HG03469 (cell line): ENCODE measurements at regions not wholly inside any gene's neighbourhood (a gene's known extent, or its start where the extent isn't known, plus 50 kb on each side); places are given as distances from the start of the nearest gene placed in this dataset.

Experiments
- ATAC-seq: cut with Tn5 transposase; IDR thresholded peaks from one replicate; pipeline ENCODE4 v1.9.1; 2021; ENCODE audit warnings: mild to moderate bottlenecking, moderate library complexity, moderate number of reproducible peaks; ENCODE audit not compliant: unreplicated experiment

DNA sequence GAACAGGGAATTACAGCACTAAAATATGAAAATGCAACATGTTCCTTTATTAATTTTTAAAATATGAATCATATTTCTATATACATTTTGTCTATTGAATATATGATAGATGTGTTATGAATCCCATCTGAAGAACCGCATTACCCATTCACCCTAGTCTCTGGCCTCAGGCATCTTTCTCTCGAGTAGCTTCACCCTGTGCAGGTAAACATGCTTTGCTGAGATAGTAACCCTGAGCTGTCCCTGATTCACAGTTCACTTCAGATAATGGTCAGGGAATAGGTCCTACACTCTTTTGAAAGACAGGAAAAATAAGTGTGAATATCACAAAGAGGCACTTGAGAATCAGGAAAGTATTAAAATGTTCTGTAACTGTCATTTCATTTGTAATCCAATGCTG is 766.8 kb downstream of the IRX1 start:
- no peak for ATAC-seq

DNA sequence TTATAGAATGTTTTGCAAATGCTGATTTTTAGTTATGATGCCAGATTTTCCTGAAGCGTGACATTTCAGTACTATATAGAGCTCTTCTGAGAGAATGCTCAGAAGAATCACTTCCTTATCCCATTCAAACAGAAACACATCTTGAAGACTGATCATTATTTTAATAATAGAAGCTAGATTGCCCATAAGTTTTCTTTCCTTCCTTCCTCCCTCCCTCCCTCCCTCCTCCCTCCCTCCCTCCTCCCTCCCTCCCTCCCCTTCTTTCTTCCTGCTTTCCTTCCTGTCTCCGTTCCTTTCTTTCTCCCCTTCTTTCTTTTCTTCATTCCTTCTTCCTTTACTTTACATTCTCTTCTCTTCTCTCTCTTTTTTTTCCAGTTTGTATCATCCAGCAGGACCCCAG is 767.4 kb downstream of the IRX1 start:
- no peak for ATAC-seq

DNA sequence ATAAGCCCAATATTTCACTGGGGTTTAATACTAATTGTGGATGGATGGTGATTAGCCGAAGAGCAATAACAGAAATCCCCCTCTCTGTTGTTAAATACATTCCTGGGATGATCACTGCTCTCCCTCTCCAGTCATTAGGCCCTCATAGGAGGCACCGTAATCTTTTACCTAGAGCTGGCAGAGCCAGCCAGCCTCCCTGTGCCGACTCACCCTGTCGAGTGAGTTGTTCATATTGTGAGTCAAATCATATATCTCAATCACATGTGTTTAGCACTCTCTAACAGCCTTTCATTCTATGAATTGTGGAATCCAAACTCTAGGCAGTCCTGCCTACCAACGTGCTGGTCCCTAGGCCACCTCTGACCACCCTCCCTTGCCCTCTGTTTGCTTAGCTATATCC is 771.0 kb downstream of the IRX1 start:
- no peak for ATAC-seq

DNA sequence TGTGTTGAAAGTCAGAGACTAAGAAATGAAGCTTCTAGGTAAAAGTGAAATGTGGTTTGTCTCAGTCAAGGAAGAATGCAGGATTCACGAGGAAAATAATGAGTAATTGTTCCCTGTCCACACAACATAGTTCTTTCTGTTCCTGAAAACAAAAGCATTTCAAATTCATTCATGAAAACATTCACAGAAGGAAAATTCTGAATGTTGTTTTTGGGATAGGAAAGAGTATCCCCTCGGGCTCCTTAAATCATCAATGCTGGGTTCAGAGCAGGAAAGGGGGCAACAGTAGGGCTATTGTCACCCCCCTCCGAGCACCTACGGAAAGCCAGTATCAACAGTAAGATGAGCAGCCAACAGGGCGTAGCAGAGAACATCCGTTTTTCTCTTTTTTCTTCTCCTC is 769.9 kb upstream of the ADAMTS16 start:
- ATAC-seq: no peak

DNA sequence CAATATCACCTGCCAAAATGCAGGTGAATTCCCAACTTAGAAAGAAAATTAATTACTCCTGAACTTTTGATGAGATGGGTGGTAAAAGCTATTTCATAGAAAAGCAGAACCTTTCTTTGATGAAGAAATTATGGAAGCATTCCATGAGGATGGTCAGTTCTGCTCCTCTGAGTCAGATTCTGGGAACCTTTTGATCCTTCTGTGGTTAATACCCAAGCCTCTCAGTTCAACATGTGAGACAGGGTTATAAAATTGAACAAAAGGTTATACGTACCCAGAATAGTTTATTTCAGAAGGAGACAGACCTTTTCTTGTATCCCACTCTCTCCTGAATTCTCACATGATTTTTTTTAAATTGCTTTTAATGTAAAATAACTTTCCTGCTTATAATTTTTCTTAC is 767.6 kb upstream of the ADAMTS16 start:
- no peak for ATAC-seq

DNA sequence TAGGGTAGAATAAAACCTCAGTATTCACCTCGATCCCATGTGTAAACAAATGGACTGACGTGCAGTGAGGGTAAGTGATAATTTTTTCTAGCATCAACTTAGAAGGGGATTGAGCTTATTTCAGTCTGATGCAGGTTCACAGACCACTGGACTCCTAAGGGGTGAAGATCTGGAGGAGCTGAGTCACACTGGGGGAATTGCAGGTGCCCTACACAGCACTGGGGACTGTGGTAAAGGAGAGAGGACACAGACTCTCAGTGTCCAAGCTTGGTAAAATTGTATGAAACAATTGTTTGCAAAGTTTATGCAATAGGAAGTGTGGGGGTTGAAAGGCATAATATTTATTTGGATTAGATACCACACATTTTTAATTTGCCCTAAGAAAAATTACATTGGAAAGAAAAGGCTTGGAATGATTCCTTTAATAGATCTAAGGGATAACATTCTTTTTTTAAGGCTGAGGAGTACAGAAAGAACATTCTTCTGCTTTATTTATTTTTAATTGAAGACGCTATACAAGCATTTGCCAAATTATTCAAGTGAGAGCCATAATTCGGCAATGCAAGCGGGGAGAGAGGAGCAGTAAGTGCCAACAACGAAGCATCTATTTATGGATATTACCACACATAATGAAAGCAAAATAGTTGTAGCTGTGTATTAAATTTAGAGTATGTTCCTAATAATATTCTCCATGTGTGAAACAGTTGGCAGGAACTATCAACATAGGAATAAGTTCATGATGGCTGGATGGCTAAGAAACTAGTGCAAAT is 766.9 kb upstream of the ADAMTS16 start:
- no peak for ATAC-seq

DNA sequence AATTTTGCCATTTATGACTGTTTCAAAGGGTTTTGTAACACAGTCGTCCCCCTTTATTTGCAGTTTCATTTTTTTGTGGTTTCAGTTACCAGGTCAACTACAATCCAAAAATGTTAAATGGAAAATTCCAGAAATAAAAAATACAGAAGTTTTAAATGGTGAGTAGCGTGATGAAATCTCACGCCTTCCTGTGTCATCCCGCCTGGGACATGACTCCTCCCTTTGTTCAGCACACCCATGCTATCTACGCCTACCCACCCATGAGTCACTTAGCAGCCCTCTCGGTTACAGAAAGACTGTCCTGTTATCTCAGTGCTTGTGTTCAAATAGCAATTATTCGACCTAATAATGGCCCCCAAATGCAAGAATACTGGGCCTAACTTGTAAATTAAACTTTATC is 765.3 kb upstream of the ADAMTS16 start:
- no peak for ATAC-seq

DNA sequence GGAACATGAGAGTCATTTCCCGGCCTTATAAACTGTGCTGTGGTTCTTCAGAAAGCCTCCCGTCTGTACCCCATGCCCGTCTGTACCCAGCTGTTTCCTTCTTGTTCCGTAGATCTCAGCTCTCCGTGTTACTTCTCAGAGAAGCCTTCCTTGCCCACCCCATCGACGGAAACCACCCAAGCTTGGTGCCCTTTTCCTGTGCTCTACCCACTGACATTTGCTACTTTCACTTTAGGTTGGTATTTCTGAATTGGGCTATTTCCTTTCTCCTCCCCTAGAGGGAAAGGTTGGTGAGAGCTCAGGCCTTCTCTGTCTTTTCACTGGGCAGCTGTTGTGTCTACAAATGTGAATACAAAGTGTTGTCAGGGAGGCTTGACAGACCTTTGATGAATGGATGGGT is 764.5 kb upstream of the ADAMTS16 start:
- no peak for ATAC-seq

DNA sequence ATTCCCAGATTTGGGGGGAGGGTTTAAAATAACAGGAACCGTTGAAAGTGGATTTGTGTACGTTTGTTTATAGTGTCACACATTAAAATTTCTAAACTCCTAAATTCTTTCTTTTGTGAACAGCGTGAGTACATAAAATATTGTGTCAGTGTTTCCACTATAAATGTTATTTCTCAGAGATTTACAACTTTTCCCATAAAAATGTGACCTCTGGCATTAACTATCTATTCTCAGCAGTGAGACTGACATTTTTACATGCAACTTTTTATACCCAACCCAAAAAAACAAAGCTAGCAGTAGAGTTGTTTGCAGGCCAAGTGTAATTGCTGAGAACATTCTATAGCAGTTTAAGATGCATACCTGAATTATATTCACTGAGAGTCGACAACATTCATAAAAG is 757.0 kb upstream of the ADAMTS16 start:
- ATAC-seq: no peak

DNA sequence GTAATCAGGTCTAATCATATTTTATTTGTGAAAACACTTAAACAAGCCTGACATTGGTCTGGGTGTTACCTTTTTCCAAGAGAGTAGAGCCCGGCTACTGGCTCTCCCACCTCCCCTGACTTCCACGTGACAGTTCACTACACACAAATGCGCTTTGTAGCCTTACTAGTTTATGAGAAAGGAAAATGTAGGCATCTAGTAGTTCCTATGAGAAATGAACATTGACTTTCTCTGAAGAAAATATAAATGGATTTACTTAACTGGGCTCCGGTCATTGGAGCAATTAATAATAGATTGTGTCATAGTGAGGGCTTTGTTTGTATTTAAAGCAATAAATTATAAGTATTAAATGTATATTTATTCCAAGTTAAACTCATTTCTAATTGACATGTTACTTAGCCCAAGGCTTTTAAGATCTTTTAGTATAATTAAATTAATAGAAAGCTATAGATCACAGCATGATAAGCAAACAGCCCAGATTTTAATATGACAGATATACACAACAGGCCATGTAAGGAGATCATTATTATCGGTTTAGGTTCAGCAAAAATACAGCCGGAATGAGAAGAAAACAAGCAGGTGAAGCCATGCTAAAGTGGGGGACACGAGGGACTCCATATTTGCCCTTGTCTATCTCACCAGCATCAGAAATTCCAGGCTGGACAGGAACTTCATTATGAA is 756.5 kb upstream of the ADAMTS16 start:
- ATAC-seq: no peak

DNA sequence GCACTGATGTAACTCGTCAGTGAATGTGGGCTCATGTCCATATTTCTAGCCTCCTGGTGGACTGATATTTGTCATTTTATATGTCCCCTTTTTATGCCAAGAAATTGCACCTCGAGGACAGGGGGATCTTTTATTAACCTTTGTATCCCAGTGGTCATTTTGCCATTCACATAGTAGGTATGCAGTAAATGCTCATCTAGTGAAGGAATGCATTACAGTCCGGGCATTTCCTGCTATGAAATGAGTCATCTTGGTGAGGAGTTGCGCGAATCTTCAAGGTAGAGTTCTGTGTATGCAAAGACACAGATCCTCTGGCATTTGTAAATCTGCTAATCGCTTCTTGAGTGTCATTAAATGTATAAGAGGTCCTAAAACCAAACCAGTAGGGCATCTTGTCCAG is 755.5 kb upstream of the ADAMTS16 start:
- ATAC-seq: no peak

DNA sequence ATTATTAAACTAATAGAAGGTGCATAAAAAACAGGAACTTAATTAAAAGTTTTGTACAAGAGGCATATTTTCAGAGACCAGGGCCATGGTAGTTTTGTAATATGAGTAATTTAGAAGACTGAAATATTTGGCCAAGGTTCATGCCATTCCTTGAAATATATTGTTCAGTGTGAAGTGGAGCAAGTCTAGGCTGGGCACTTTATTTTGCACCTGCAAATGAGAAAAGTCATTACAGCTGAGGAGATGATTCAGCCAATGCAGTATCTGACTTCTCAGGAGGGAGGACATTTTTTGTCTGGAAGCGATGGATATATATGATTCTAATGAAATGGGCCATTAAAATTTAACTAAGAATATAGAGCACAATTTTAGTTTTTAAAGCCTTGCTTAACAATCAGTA is 754.0 kb upstream of the ADAMTS16 start:
- no peak for ATAC-seq

DNA sequence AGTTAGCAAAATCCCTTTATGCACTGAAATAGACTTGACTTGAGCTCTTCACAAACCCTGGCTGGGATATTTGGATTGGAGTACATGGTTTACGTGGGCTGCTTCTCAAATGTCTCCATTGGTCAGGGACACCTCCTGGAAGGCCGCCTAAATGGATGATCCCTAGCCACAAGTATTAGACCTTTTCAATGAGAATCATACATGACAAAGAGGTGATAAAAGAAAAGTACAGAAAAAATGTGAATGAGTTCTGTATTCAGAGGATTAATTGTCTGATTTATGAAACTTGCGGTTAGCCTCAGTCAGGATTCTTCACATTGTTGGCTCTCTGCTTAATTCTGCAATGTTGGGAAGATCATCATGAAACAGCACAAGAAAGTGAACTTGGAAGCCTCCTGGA is 752.8 kb upstream of the ADAMTS16 start:
- ATAC-seq: no peak

DNA sequence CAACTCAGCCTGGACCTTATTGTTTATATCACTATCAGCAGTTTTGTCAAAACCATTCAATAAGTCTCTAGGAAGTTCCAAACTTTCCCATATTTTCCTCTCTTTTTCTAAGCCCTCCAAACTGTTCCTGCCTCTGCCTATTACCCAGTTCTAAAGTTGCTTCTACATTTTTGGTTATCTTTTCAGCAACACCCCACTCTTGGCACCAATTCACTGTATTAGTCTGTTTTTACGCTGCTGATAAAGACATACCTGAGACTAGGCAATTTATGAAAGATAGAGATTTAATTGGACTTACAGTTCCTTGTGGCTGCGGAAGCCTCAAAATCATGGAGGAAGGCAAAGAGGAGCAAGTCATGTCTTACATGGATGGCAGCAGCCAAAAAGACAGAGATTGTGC is 744.4 kb upstream of the ADAMTS16 start:
- ATAC-seq: no peak

DNA sequence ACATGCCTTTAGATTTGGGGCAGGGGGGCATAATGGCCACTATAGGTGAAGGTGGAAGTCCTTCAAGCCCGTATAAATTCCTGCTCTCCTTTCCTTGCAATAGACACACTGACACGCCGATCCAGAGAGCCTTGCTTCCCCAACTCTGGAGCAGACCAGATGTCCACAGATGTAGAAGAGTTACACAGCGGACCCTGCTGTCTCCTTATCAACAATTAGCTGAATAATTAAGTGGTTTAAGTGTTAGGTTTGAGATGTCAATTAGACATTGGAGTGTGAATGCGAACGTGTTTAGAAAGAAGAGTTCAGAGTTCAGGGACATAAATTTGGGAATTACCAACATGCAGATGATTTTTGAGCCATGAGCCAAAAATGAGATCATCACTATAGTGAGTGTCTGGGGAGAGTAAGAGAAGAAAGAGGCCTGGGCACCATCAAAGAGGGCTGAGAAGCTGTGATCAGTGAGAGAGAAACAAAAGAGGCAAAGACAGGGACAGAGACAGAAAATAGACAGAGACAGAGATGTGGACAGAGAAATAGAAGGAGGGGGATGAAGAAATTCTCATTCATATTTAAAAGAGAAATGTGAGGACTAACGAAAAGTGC is 734.4 kb upstream of the ADAMTS16 start:
- no peak for ATAC-seq

DNA sequence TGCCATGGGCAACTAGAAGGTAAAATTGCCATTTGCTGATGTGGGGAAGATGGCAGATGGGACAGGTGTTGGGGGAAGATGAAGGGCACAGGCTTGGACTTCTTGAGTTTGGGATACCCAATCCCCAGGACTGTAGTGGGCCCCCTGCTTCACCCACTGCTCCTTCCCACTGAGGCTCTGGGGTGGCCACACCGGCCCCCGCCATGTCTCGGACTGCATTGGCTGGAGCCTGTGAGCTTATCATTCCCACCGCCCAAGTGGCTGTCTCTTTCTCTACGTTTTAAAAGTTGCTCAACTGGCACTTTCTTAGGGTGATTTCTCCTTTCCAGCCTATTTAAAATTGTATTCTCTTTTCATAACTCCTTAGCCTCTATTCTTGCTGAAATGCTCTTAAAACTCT is 730.0 kb upstream of the ADAMTS16 start:
- no peak for ATAC-seq

DNA sequence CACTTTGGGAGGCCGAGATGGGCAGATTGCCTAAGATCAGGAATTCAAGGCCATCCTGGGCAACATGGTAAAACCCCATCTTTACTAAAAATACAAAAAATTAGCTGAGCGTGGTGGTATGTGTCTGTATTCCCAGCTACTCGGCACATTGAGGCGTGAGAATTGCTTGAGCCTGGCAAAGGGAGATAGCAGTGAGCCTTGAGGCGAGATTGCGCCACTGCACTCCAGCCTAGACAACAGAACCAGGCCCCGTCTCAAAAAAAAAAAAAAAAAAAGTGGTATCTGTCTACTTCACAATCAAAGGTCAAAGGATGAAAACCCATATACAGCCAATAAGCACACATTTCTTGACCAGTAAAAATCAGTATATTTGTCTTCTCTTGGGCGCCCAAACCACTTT is 728.5 kb upstream of the ADAMTS16 start:
- ATAC-seq: no peak

DNA sequence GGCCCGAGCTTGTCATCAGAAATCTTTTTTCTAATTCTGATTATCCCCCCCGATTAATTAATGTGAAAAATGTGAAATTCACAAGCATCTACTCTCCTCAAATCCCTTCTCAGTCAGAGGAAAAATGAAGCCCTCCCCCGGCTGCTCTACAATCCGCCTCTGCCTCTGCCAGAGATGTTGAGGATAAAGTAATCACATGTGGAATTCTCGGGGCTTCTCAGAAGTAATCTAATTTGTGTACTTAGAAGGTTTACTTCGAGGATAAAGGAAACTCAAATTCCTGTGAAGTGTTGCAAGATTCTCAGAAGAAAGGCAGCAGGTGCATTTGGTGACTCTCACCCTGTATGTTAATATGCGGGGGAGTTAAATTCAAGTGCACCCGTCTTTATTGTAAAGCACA is 726.1 kb upstream of the ADAMTS16 start:
- no peak for ATAC-seq

DNA sequence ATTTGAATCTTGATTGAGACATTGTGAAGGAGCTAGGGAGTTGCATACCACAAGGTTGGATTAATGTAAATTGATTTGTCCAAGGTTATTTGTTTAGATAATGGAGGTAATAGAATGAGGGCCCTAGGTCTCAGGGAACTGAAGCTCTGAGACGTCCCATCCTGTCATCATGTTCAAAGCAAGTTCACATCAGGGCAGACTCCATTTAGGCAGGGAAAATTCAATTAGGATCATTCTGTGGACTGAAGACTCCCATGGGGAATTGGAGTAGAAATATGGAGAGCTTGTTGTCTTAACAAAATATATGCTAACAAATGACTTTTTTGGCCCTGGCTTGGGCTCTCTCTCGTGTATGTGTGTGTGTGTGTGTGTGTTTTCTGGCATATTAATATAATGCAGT is 722.0 kb upstream of the ADAMTS16 start:
- ATAC-seq: no peak

DNA sequence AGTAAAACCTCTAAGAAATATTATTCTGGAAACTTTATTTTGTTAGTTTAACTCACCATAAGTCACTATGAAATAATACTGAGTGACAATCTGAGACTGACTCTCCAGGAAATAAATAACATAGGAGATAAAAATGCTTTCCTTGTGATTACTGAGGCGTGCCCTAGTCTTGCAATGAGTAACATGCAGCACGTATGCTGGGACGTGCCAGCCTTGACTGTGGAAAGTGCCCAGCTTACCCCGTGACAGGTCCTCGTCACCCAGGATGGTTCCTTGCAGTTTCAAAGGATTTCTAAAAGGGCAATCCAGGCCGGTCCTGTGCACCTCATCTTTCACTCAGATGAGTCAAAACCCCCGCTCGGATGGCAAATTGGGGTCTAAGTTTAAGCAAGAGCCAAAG is 720.8 kb upstream of the ADAMTS16 start:
- no peak for ATAC-seq

DNA sequence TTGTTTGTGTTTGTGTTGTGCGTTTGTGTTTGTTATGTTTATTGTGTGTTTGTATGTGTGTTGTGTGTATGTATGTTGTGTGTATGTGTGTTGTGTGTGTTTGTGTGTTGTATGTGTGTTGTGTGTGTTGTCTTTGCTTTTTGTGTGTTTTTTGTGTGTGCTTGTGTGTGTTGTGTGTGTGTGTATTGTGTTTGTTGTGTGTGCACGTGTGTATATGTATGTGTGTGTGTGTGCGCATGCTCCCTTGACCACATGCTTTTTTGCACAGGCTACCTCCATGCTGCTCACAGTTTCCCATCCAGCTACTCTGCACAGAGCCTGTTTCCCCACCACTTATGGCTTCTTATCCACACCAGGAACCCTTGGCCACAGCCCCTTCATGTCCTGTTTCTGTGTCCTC is 720.0 kb upstream of the ADAMTS16 start:
- no peak for ATAC-seq

DNA sequence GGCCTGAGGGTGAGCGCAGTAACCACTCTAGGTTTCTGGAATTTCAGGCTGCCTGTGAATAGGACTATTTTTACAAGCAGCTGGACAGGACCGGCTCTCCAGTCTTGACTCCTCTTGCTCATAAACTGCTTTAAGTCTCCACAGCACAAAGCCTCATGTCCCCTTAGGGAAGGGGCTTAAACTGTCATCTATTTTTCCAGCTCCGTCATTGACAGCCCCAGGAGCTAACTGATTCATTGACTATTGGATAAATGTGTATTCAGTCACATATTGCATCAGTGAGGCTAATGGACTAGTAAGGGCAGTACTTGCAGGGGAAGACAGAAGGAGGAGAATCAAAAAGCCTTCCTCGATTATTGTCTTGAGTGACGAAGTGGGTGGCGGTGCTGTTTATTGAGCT is 719.4 kb upstream of the ADAMTS16 start:
- ATAC-seq: no peak
